HepG2 (cell line): ENCODE measurements at regions not wholly inside any gene's neighbourhood (a gene's known extent, or its start where the extent isn't known, plus 50 kb on each side); places are given as distances from the start of the nearest gene placed in this dataset.

Source experiments
- CTCF ChIP-seq: sonication (generic); formaldehyde crosslinking; IDR thresholded peaks from 2 replicates; pipeline ENCODE4 v1.5.0; 2020; ENCODE audit warnings: mild to moderate bottlenecking, missing genetic modification reagents, moderate library complexity
- PBX3 ChIP-seq: sonication (generic); formaldehyde crosslinking; IDR thresholded peaks from 2 replicates; pipeline ENCODE4 v1.8.1; 2023; ENCODE audit warnings: missing genetic modification reagents, inconsistent platforms, borderline replicate concordance
- ZFP62 ChIP-seq: sonication (generic); formaldehyde crosslinking; IDR thresholded peaks from 2 replicates; pipeline ENCODE4 v1.4.0; 2020; ENCODE audit warnings: missing genetic modification reagents
- ZNF549 ChIP-seq: sonication (generic); formaldehyde crosslinking; IDR thresholded peaks from 2 replicates; pipeline ENCODE4 v1.5.0; 2020; ENCODE audit warnings: missing genetic modification reagents

- TF ChIP-seq CTCF (CRISPR knock-in tag) (no peak), ZNF549 (CRISPR knock-in tag) (no peak), PBX3 (CRISPR knock-in tag) (no peak), ZFP62 (CRISPR knock-in tag) (no peak)
These were observed 1448.0 kb downstream of the AACS start for GRCh38 chr12:126512916-126513913.
